Adrenal gland (tissue), 9 donors: ENCODE measurements at regions not wholly inside any gene's neighbourhood (a gene's known extent, or its start where the extent isn't known, plus 50 kb on each side); places are given as distances from the start of the nearest gene placed in this dataset.

Experiments used
- DNase-seq, 7 donors: peaks; one replicate each; pipeline ENCODE4 v3.0.0-alpha.2; 2019 to 2020
- H3K27ac ChIP-seq, 5 donors: fragments of 200-600 bp; sonication (generic) in 4 of 5; 1 replicate in 3 of 5; 2 replicates in 2 of 5; pipeline versions ENCODE4 v1.5.1 to v1.8.0; 2016 to 2020; ENCODE audit warnings: mild to moderate bottlenecking in 1 of 5
- H3K27me3 ChIP-seq: fragments of 200-600 bp; 2 replicates; pipeline ENCODE4 v1.8.0; 2021
- H3K36me3 ChIP-seq, 2 donors: fragments of 200-600 bp; replicated peaks in 1 of 2; 1 replicate in 1 of 2; 2 replicates in 1 of 2; pipeline versions ENCODE4 v1.5.1 to v1.8.0; 2018 to 2022
- H3K4me1 ChIP-seq, 2 donors: fragments of 200-600 bp; replicated peaks in 1 of 2; 1 replicate in 1 of 2; 2 replicates in 1 of 2; pipeline versions ENCODE4 v1.5.1 to v1.8.0; 2018 to 2021
- H3K4me3 ChIP-seq, 4 donors: fragments of 200-600 bp; sonication (generic) in 3 of 4; one replicate each; pipeline ENCODE4 v1.5.1; 2016 to 2018
- H3K9me3 ChIP-seq, 3 donors: fragments of 200-600 bp; sonication (generic) in 1 of 3; replicated peaks in 1 of 3; 1 replicate in 2 of 3; 2 replicates in 1 of 3; pipeline versions ENCODE4 v1.5.1 to v1.8.0; 2016 to 2021
- POLR2A ChIP-seq, 2 donors: fragments of 450-650 bp; IDR thresholded peaks; one replicate each; pipeline ENCODE4 v1.6.1; 2017; ENCODE audit warnings: antibody characterized with exemption in 2 of 2, mild to moderate bottlenecking in 2 of 2, moderate library complexity in 1 of 2
- WGBS, 4 donors: extraction: QIAGEN DNeasy Blood & Tissue Kit in 2 of 4; methylation state at CpG; one replicate each; pipeline versions ENCODE4 v1.1.5 to v1.1.7; 2013 to 2017; 5-methylcytosine and 5-hydroxymethylcytosine counted together
- intact Hi-C, 2 donors: fragments of 100-400 bp; cut with DNase I; formaldehyde crosslinking; loops; one replicate each; pipeline versions ENCODE4 v1.14.1 to v1.15.0; 2022 to 2023
- TF ChIP-seq, protein P1 (sequence below), 6 experiments: fragments of 450-650 bp in 4 of 6; fragments of 200-600 bp in 2 of 6; sonication (generic) in 1 of 6; IDR thresholded peaks; 1 replicate in 5 of 6; 2 replicates in 1 of 6; pipeline versions ENCODE4 v1.5.1 to v1.8.0; 2016 to 2021; ENCODE audit warnings: antibody characterized with exemption in 6 of 6, mild to moderate bottlenecking in 2 of 6, moderate library complexity in 1 of 6
- donor health status: healthy with polysubstance abuse.
- donor health status: Bipolar disorder and iron deficiency.
- donor health status: DM: yes; HTN: yes; CAD: no.
- donor health status: DM: no; HTN: no; CAD: no.
- donor health status: DM: no; HTN: no; CAD: no.

DNA sequence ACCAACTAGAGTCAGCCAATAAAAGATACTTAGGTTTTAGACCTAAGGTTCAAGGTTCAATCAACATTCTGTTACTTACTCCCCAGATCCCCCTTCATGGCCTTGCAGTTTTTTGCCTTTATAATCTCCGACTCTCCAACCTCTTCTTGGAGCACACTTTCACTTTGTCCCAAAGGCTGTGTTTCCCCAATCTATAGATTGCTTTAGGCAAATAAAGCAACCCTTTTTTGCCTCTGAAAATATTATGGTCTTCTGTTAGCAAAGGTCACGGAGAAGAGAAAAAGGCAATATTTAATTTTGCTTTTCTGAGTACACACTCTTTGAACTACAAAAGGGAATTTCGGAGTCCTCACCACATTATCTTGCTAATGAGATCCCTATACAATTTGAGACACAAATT, 268.1 kb downstream of the PLOD2 start:
- Histone ChIP-seq H3K4me1 (no peaks in the 10 kb centered on the region), H3K4me3 (no peak overlapping the region), H3K27me3 (no peaks in the 10 kb centered on the region), H3K36me3 (no peaks in the 10 kb centered on the region), H3K9me3 (no peaks in the 10 kb centered on the region), H3K27ac (no peak overlapping the region)
- intact Hi-C loops = no loop called here
- WGBS, 4 donors = 75 to 87% (median 79%) methylated on average over 3 of the region's 3 CpGs
- TF ChIP-seq, protein P1, sequence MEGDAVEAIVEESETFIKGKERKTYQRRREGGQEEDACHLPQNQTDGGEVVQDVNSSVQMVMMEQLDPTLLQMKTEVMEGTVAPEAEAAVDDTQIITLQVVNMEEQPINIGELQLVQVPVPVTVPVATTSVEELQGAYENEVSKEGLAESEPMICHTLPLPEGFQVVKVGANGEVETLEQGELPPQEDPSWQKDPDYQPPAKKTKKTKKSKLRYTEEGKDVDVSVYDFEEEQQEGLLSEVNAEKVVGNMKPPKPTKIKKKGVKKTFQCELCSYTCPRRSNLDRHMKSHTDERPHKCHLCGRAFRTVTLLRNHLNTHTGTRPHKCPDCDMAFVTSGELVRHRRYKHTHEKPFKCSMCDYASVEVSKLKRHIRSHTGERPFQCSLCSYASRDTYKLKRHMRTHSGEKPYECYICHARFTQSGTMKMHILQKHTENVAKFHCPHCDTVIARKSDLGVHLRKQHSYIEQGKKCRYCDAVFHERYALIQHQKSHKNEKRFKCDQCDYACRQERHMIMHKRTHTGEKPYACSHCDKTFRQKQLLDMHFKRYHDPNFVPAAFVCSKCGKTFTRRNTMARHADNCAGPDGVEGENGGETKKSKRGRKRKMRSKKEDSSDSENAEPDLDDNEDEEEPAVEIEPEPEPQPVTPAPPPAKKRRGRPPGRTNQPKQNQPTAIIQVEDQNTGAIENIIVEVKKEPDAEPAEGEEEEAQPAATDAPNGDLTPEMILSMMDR (IDR thresholded peaks at IDR 0.05) = no peak
- TF ChIP-seq POLR2A (IDR thresholded peaks at IDR 0.05) = no peak
- DNase-seq = no peak

DNA sequence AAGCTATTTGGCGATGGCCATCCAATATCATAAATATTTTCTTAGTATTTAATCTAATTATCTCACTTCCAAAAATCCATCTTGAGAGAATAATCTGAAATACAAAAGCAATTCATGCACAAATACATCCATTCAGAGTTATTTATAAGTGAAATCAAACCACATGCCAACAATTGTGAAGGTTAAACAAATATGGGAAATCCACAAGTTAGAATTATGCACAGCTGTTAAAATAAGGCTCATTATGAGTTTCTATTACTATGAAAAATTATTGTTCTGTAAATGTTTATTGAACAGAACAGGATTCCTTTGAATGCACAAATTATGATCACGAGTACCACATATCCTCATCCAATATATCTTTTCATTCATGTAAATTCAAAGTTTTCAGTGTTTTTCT, 267.7 kb downstream of the PLOD2 start:
- no peak for TF ChIP-seq POLR2A (IDR thresholded peaks at IDR 0.05)
- TF ChIP-seq, protein P1 (IDR thresholded peaks at IDR 0.05) = no peak
- Histone ChIP-seq H3K27me3 (no peaks in the 10 kb centered on the region), H3K4me1 (no peaks in the 10 kb centered on the region), H3K27ac (no peak overlapping the region), H3K4me3 (no peak overlapping the region), H3K36me3 (no peaks in the 10 kb centered on the region), H3K9me3 (no peaks in the 10 kb centered on the region)
- intact Hi-C loops = no loop called here
- 75 to 78% (median 76%) methylated on average over 2 of the region's 2 CpGs for WGBS, 4 donors
- no peak for DNase-seq

DNA sequence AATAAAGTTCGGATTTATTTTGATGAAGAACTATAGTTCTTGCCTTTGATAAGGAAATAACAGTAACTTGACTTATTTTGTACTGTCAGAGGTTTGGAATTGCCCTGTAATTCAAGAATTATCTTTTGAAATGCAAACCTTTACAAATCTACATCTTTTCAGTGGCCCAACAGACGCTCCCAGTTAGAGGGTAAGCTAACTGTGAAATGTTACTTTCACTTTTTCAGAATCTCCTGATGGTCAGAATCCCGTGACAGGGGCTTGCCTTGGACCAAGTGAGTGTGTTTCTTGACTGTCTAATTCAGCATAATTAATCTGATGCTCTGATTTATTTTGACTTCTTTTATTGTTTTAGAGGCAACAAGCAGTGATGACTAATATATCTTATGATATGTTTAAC, 262.5 kb downstream of the PLOD2 start:
- no peak for DNase-seq
- Histone ChIP-seq H3K27me3 (no peaks in the 10 kb centered on the region), H3K4me1 (no peaks in the 10 kb centered on the region), H3K27ac (no peak overlapping the region), H3K4me3 (no peak overlapping the region), H3K36me3 (no peaks in the 10 kb centered on the region), H3K9me3 (no peaks in the 10 kb centered on the region)
- WGBS, 4 donors = 53 to 64% (median 62%) methylated on average over 3 of the region's 3 CpGs
- no peak for TF ChIP-seq POLR2A (IDR thresholded peaks at IDR 0.05)
- TF ChIP-seq, protein P1 (IDR thresholded peaks at IDR 0.05) = no peak
- intact Hi-C loops = no loop called here

DNA sequence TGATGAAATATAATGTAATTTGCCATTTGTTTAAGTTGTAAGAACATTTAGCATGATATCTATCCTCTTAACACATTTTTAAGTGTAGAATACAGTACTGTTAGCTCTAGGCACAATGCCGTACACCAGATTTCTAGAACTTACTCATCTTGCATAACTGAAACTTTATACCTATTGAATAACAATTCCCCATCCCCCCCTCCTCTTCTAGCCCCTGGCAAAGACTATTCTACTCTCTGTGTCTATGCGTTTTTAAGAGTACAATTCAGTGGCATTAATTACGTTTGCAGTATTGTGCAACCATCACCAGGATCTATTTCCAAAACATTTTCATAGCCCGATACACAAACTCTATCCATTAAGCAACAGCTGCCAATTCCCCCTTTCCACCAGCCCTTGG, 261.7 kb downstream of the PLOD2 start:
- Histone ChIP-seq H3K9me3 (no peaks in the 10 kb centered on the region), H3K4me3 (no peak overlapping the region), H3K4me1 (no peaks in the 10 kb centered on the region), H3K27me3 (no peaks in the 10 kb centered on the region), H3K27ac (no peak overlapping the region), H3K36me3 (no peaks in the 10 kb centered on the region)
- TF ChIP-seq POLR2A (IDR thresholded peaks at IDR 0.05) = no peak
- TF ChIP-seq, protein P1 (IDR thresholded peaks at IDR 0.05) = no peak
- 62 to 73% (median 68%) methylated on average over 4 of the region's 4 CpGs for WGBS, 4 donors
- intact Hi-C loops = no loop called here
- no peak for DNase-seq
